GM12878 (cell line): ENCODE measurements at regions not wholly inside any gene's neighbourhood (a gene's known extent, or its start where the extent isn't known, plus 50 kb on each side); places are given as distances from the start of the nearest gene placed in this dataset.

Experiments used
- ATF7 ChIP-seq: fragments of 450-650 bp; IDR thresholded peaks from 2 replicates; pipeline ENCODE4 v1.6.1; 2016; ENCODE audit warnings: low read depth, mild to moderate bottlenecking
- BCL11A ChIP-seq: IDR thresholded peaks from 2 replicates; pipeline ENCODE4 v1.6.1; 2011; ENCODE audit warnings: low read depth, low read length
- CBX3 ChIP-seq: fragments of 200-600 bp; sonication (generic); IDR thresholded peaks from 2 replicates; pipeline ENCODE4 v1.6.1; 2016; ENCODE audit warnings: low read depth, borderline replicate concordance
- CEBPB ChIP-seq, 2 experiments: fragments of 150-350 bp in 1 of 2; IDR thresholded peaks; 2 replicates each; pipeline ENCODE4 v1.6.1; 2012 to 2014; ENCODE audit warnings: low read depth in 2 of 2, low read length in 2 of 2, borderline replicate concordance in 1 of 2, inconsistent platforms in 1 of 2
- ELK1 ChIP-seq: IDR thresholded peaks from 2 replicates; pipeline ENCODE4 v1.6.1; 2012; ENCODE audit warnings: low read depth, low read length, improper control_type of control experiment
- ESRRA ChIP-seq: IDR thresholded peaks from 2 replicates; pipeline ENCODE4 v1.6.1; 2012; ENCODE audit warnings: mild to moderate bottlenecking, low read length, improper control_type of control experiment
- EZH2 ChIP-seq: IDR thresholded peaks from 2 replicates; pipeline ENCODE4 v1.6.1; 2012; ENCODE audit warnings: low read depth, mild to moderate bottlenecking, control low read depth, inconsistent platforms, low read length, borderline replicate concordance; ENCODE audit not compliant: control insufficient read depth
- HDAC6 ChIP-seq: fragments of 200-600 bp; sonication (generic); IDR thresholded peaks from one replicate; pipeline ENCODE4 v1.8.0; 2017; ENCODE audit warnings: antibody characterized with exemption; ENCODE audit not compliant: unreplicated experiment
- IKZF1 ChIP-seq: fragments of 450-650 bp; conservative IDR thresholded peaks from 2 replicates; pipeline ENCODE4 v1.6.1; 2017; ENCODE audit warnings: antibody characterized with exemption, mild to moderate bottlenecking
- MXI1 ChIP-seq: fragments of 150-350 bp; IDR thresholded peaks from 2 replicates; pipeline ENCODE4 v1.6.1; 2011; ENCODE audit warnings: low read depth, mild to moderate bottlenecking, inconsistent platforms, low read length, improper control_type of control experiment
- NKRF ChIP-seq: fragments of 450-650 bp; conservative IDR thresholded peaks from 2 replicates; pipeline ENCODE4 v1.6.1; 2017; ENCODE audit warnings: mild to moderate bottlenecking, moderate library complexity
- RAD21 ChIP-seq: IDR thresholded peaks from 2 replicates; pipeline ENCODE4 v1.6.1; 2011; ENCODE audit warnings: mild to moderate bottlenecking, low read depth, low read length, moderate library complexity; ENCODE audit not compliant: insufficient read depth
- SUPT20H ChIP-seq: IDR thresholded peaks from 2 replicates; pipeline ENCODE4 v1.6.1; 2011; ENCODE audit warnings: low read depth, mild to moderate bottlenecking, low read length, moderate library complexity, borderline replicate concordance; ENCODE audit not compliant: control insufficient read depth
- TF ChIP-seq, protein P1 (sequence below), 3 experiments: IDR thresholded peaks in 2 of 3; conservative IDR thresholded peaks in 1 of 3; 2 replicates each; pipeline ENCODE4 v1.5.1; 2011; ENCODE audit warnings: low read depth in 3 of 3, low read length in 3 of 3, mild to moderate bottlenecking in 3 of 3, control low read depth in 2 of 3, moderate library complexity in 2 of 3, inconsistent platforms in 1 of 3, mixed read lengths in 1 of 3; ENCODE audit not compliant: control insufficient read depth in 2 of 3, insufficient read depth in 1 of 3; ENCODE audit errors: extremely low read depth in 1 of 3

DNA sequence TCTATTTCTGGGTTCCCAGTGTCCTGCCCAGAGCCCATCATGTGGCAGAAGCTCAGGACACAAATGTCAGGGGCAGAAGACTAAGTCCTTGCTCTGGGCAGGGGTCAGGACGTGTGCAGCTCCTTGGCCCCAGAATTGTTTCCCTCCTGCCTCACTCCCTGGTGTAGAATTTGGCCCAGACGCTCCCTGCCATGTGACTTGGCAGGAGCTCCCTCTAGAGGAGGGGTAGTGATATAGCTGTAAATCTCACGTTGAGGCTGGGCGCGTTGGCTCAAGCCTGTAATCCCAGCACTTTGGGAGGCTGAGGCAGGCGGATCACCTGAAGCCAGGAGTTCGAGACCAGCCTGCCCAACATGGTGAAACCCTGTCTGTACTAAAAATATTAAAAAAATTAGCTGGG lies 91.2 kb downstream of the UBIAD1 start (continued):
- TF ChIP-seq, protein P1, sequence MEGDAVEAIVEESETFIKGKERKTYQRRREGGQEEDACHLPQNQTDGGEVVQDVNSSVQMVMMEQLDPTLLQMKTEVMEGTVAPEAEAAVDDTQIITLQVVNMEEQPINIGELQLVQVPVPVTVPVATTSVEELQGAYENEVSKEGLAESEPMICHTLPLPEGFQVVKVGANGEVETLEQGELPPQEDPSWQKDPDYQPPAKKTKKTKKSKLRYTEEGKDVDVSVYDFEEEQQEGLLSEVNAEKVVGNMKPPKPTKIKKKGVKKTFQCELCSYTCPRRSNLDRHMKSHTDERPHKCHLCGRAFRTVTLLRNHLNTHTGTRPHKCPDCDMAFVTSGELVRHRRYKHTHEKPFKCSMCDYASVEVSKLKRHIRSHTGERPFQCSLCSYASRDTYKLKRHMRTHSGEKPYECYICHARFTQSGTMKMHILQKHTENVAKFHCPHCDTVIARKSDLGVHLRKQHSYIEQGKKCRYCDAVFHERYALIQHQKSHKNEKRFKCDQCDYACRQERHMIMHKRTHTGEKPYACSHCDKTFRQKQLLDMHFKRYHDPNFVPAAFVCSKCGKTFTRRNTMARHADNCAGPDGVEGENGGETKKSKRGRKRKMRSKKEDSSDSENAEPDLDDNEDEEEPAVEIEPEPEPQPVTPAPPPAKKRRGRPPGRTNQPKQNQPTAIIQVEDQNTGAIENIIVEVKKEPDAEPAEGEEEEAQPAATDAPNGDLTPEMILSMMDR (IDR thresholded peaks at IDR 0.05 in 2 of 3, conservative IDR thresholded peaks at IDR 0.05 in 1 of 3; ENCODE audit: control insufficient read depth in 2 of 3, extremely low read depth in 1 of 3, insufficient read depth in 1 of 3, low read depth in 3 of 3, low read length in 3 of 3): peak; percentile 37 to 53 (median 43); a peak in 4 of 6 replicates
- TF ChIP-seq ELK1 (no peak), EZH2 (no peak), CEBPB (IDR thresholded peaks at IDR 0.05; ENCODE audit: borderline replicate concordance in 1 of 2, low read depth in 2 of 2, low read length in 2 of 2) (no peak), SUPT20H (no peak), ATF7 (no peak), ESRRA (no peak), RAD21 (peak; percentile 56), HDAC6 (no peak), NKRF (no peak), CBX3 (no peak), MXI1 (no peak), IKZF1 (no peak), BCL11A (no peak)
- TF ChIP-seq, all 136 proteins: peak for 3
